Trophoblast cell (in vitro differentiated cells and primary cell): ENCODE measurements at regions not wholly inside any gene's neighbourhood (a gene's known extent, or its start where the extent isn't known, plus 50 kb on each side); places are given as distances from the start of the nearest gene placed in this dataset.
"Not testable (repeated sequence)": the region's sequence is repeated elsewhere in the genome, so short reads cannot be mapped to it uniquely, and the experiment has no call there.

Source experiments
- DNase-seq, 2 donors: peaks; one replicate each; pipeline ENCODE4 v3.0.0-alpha.2; 2016
- H2AFZ ChIP-seq: 2 replicates; pipeline ENCODE4 v1.6.1; 2013; ENCODE audit warnings: low read length, moderate library complexity, mild to moderate bottlenecking; ENCODE audit not compliant: insufficient read depth, poor library complexity
- H2AK5ac ChIP-seq: 2 replicates; pipeline ENCODE4 v1.6.1; 2013; ENCODE audit warnings: mild to moderate bottlenecking, low read length
- H2BK120ac ChIP-seq: 2 replicates; pipeline ENCODE4 v1.6.1; 2013; ENCODE audit warnings: low read length, mild to moderate bottlenecking, moderate library complexity; ENCODE audit not compliant: insufficient read depth, poor library complexity
- H2BK12ac ChIP-seq: 2 replicates; pipeline ENCODE4 v1.6.1; 2013; ENCODE audit warnings: mild to moderate bottlenecking, low read length, moderate library complexity
- H2BK5ac ChIP-seq: 2 replicates; pipeline ENCODE4 v1.6.1; 2013; ENCODE audit warnings: low read length, low read depth, moderate library complexity, mild to moderate bottlenecking; ENCODE audit not compliant: poor library complexity
- H3K14ac ChIP-seq: 2 replicates; pipeline ENCODE4 v1.6.1; 2013; ENCODE audit warnings: mild to moderate bottlenecking, low read length
- H3K18ac ChIP-seq: 2 replicates; pipeline ENCODE4 v1.6.1; 2013; ENCODE audit warnings: mild to moderate bottlenecking, low read length
- H3K23ac ChIP-seq: 2 replicates; pipeline ENCODE4 v1.6.1; 2013; ENCODE audit warnings: low read length
- H3K27ac ChIP-seq: 2 replicates; pipeline ENCODE4 v1.5.1; 2013; ENCODE audit warnings: low read depth, mild to moderate bottlenecking, inconsistent platforms, low read length, moderate library complexity
- H3K27me3 ChIP-seq: 2 replicates; pipeline ENCODE4 v1.6.1; 2013; ENCODE audit warnings: inconsistent platforms, mild to moderate bottlenecking, low read length, moderate library complexity; ENCODE audit not compliant: insufficient read depth
- H3K36me3 ChIP-seq, 2 experiments: 1 replicate in 1 of 2; 2 replicates in 1 of 2; pipeline ENCODE4 v1.6.1; 2013; ENCODE audit warnings: low read length in 2 of 2, mild to moderate bottlenecking in 2 of 2, moderate library complexity in 1 of 2; ENCODE audit not compliant: insufficient read depth in 2 of 2, control insufficient read depth in 1 of 2
- H3K4ac ChIP-seq: 2 replicates; pipeline ENCODE4 v1.6.1; 2013; ENCODE audit warnings: low read depth, mild to moderate bottlenecking, low read length, moderate library complexity
- H3K4me1 ChIP-seq, 2 experiments: 1 replicate in 1 of 2; 2 replicates in 1 of 2; pipeline ENCODE4 v1.6.1; 2013; ENCODE audit warnings: low read length in 2 of 2, mild to moderate bottlenecking in 2 of 2, moderate library complexity in 1 of 2; ENCODE audit not compliant: insufficient read depth in 2 of 2, control insufficient read depth in 1 of 2
- H3K4me2 ChIP-seq: 2 replicates; pipeline ENCODE4 v1.6.1; 2013; ENCODE audit warnings: inconsistent platforms, mild to moderate bottlenecking, low read length, moderate library complexity
- H3K4me3 ChIP-seq: 2 replicates; pipeline ENCODE4 v1.5.1; 2013; ENCODE audit warnings: mild to moderate bottlenecking, low read depth, low read length, inconsistent platforms
- H3K79me1 ChIP-seq: one replicate; pipeline ENCODE4 v1.6.1; 2013; ENCODE audit warnings: low read length
- H3K79me2 ChIP-seq: 2 replicates; pipeline ENCODE4 v1.6.1; 2013; ENCODE audit warnings: low read length, mild to moderate bottlenecking; ENCODE audit not compliant: control insufficient read depth, insufficient read depth, poor library complexity
- H3K9ac ChIP-seq: 2 replicates; pipeline ENCODE4 v1.6.1; 2013; ENCODE audit warnings: mild to moderate bottlenecking, low read length
- H3K9me3 ChIP-seq: 2 replicates; pipeline ENCODE4 v1.6.1; 2013; ENCODE audit warnings: low read depth, mild to moderate bottlenecking, control low read depth, inconsistent platforms, low read length; ENCODE audit not compliant: insufficient read depth
- H4K12ac ChIP-seq: 2 replicates; pipeline ENCODE4 v1.6.1; 2013; ENCODE audit warnings: low read depth, mild to moderate bottlenecking, low read length, moderate library complexity
- H4K8ac ChIP-seq: 2 replicates; pipeline ENCODE4 v1.6.1; 2013; ENCODE audit warnings: low read depth, mild to moderate bottlenecking, low read length, moderate library complexity
- H4K91ac ChIP-seq: one replicate; pipeline ENCODE4 v1.6.1; 2013; ENCODE audit warnings: low read depth, mild to moderate bottlenecking, low read length, moderate library complexity
- WGBS: extraction: QIAGEN DNeasy Blood & Tissue Kit; methylation state at CpG from one replicate; pipeline ENCODE4 v1.1.7; 2013; ENCODE audit warnings: missing lambda C conversion rate; ENCODE audit not compliant: insufficient read length, insufficient coverage; ENCODE audit errors: extremely low coverage; 5-methylcytosine and 5-hydroxymethylcytosine counted together

- no peak overlapping the region for H3K14ac ChIP-seq
- H3K18ac ChIP-seq: no peak overlapping the region
- H4K8ac ChIP-seq: no peak overlapping the region
- no CpG with 5 or more reads among the region's 15 CpGs for whole genome bisulfite sequencing
- DNase-seq: peak in 1 of 2 donors; percentile 12
- H3K36me3 ChIP-seq: no peaks in the 10 kb centered on the region
- H3K27ac ChIP-seq: no peak overlapping the region
- no peak overlapping the region for H2AFZ ChIP-seq
- no peak overlapping the region for H3K4ac ChIP-seq
- H3K79me2 ChIP-seq: no peaks in the 10 kb centered on the region
- H3K23ac ChIP-seq: no peak overlapping the region
- no peak overlapping the region for H3K4me2 ChIP-seq
- H3K9ac ChIP-seq: no peak overlapping the region
- H2BK5ac ChIP-seq: no peak overlapping the region
- no peaks in the 10 kb centered on the region for H3K27me3 ChIP-seq
- peaks cover 3 to 5% of the 10 kb centered on the region in 2 experiments for H3K4me1 ChIP-seq
- no peak overlapping the region for H2AK5ac ChIP-seq
- H4K91ac ChIP-seq: no peak overlapping the region
- H3K79me1 ChIP-seq: no peaks in the 10 kb centered on the region
- no peak overlapping the region for H3K4me3 ChIP-seq
- no peak overlapping the region for H4K12ac ChIP-seq
- H2BK120ac ChIP-seq: no peak overlapping the region
- H3K9me3 ChIP-seq: no peaks in the 10 kb centered on the region
- H2BK12ac ChIP-seq: no peak overlapping the region
Measured at GRCh38 chr14:96711559-96712267, 85.5 kb upstream of the VRK1 start.

GRCh38 chr14:96713426-96713825 is 83.8 kb upstream of the VRK1 start:
- Histone ChIP-seq H2BK12ac (no peak overlapping the region), H3K23ac (no peak overlapping the region), H3K79me1 (no peaks in the 10 kb centered on the region), H4K91ac (no peak overlapping the region), H2BK5ac (no peak overlapping the region), H2AK5ac (no peak overlapping the region), H4K12ac (no peak overlapping the region), H3K79me2 (no peaks in the 10 kb centered on the region), H3K14ac (no peak overlapping the region), H3K18ac (no peak overlapping the region), H3K4ac (no peak overlapping the region), H3K27ac (no peak overlapping the region), H3K36me3 (no peaks in the 10 kb centered on the region), H3K27me3 (no peaks in the 10 kb centered on the region), H3K4me3 (no peak overlapping the region), H2AFZ (no peak overlapping the region), H4K8ac (no peak overlapping the region), H3K4me1 (peaks cover 3 to 5% of the 10 kb centered on the region in 2 experiments), H2BK120ac (no peak overlapping the region), H3K4me2 (no peak overlapping the region), H3K9ac (no peak overlapping the region), H3K9me3 (no peaks in the 10 kb centered on the region)
- no peak for DNase-seq
- no CpG with 5 or more reads among the region's 7 CpGs for WGBS

- WGBS: no CpG with 5 or more reads among the region's 10 CpGs
Measured at GRCh38 chr14:96714537-96714936, 82.6 kb upstream of the VRK1 start.

GRCh38 chr14:96717116-96717515 is 80.1 kb upstream of the VRK1 start:
- Histone ChIP-seq H2BK120ac (no peak overlapping the region), H4K12ac (no peak overlapping the region), H2BK12ac (no peak overlapping the region), H3K9ac (no peak overlapping the region), H3K4ac (no peak overlapping the region), H3K79me2 (no peaks in the 10 kb centered on the region), H3K23ac (no peak overlapping the region), H4K91ac (no peak overlapping the region), H3K36me3 (no peaks in the 10 kb centered on the region), H2AK5ac (no peak overlapping the region), H3K9me3 (peaks cover 4% of the 10 kb centered on the region), H3K4me2 (no peak overlapping the region), H3K4me1 (no peaks in the 10 kb centered on the region), H4K8ac (no peak overlapping the region), H2AFZ (no peak overlapping the region), H3K27ac (no peak overlapping the region), H3K27me3 (no peaks in the 10 kb centered on the region), H2BK5ac (no peak overlapping the region), H3K18ac (no peak overlapping the region), H3K14ac (no peak overlapping the region), H3K4me3 (no peak overlapping the region), H3K79me1 (no peaks in the 10 kb centered on the region)
- no CpG with 5 or more reads among the region's 5 CpGs for WGBS
- no peak for DNase-seq

More at GRCh38 chr14:96714537-96714936, 82.6 kb upstream of the VRK1 start:
- H3K79me2 ChIP-seq, H3K9me3 ChIP-seq, H2AFZ ChIP-seq, H3K4me2 ChIP-seq, H3K23ac ChIP-seq, H4K91ac ChIP-seq, H3K4me3 ChIP-seq, H3K9ac ChIP-seq, H3K4me1 ChIP-seq, H3K4ac ChIP-seq, H3K36me3 ChIP-seq, H2AK5ac ChIP-seq, DNase-seq, H3K79me1 ChIP-seq, H3K14ac ChIP-seq, H2BK120ac ChIP-seq, H3K18ac ChIP-seq, H2BK12ac ChIP-seq, H2BK5ac ChIP-seq, H3K27ac ChIP-seq, H4K12ac ChIP-seq, H3K27me3 ChIP-seq, H4K8ac ChIP-seq: not testable (repeated sequence)
